CD4-positive, CD25-positive, alpha-beta regulatory T cell (primary cell): ENCODE measurements at regions not wholly inside any gene's neighbourhood (a gene's known extent, or its start where the extent isn't known, plus 50 kb on each side); places are given as distances from the start of the nearest gene placed in this dataset.
A peak's percentile ranks its signal among the peaks of the same experiment; 100 is the strongest.

Experiments used
- ATAC-seq, 2 donors: fragments of 150-1000 bp; cut with Tn5 transposase; one replicate each; pipeline ENCODE4 v1.10.0; 2021; ENCODE audit warnings: low read depth in 2 of 2, moderate number of reproducible peaks in 2 of 2, moderate library complexity in 1 of 2
- DNase-seq, 3 donors: peaks; one replicate each; pipeline versions ENCODE4 v3.0.0 to v3.0.0-alpha.2; 2012 to 2022; ENCODE audit warnings: mixed read lengths in 1 of 3
- H3K27ac ChIP-seq: one replicate; pipeline ENCODE4 v1.7.0; 2013; ENCODE audit warnings: mild to moderate bottlenecking, low read length; ENCODE audit not compliant: insufficient read depth, poor library complexity, severe bottlenecking
- H3K27me3 ChIP-seq: one replicate; pipeline ENCODE4 v1.7.0; 2013; ENCODE audit warnings: low read length; ENCODE audit not compliant: control insufficient read depth, insufficient read depth
- H3K36me3 ChIP-seq: one replicate; pipeline ENCODE4 v1.7.0; 2013; ENCODE audit warnings: mild to moderate bottlenecking, low read length, moderate library complexity; ENCODE audit not compliant: control insufficient read depth, insufficient read depth
- H3K4me1 ChIP-seq: 2 replicates; pipeline ENCODE4 v1.7.0; 2013; ENCODE audit warnings: mild to moderate bottlenecking, low read length; ENCODE audit not compliant: insufficient read depth, control insufficient read depth, poor library complexity, severe bottlenecking
- H3K4me3 ChIP-seq: one replicate; pipeline ENCODE4 v1.7.0; 2013; ENCODE audit warnings: low read depth, mild to moderate bottlenecking, low read length, moderate library complexity
- H3K9me3 ChIP-seq, 2 experiments: 1 replicate in 1 of 2; 2 replicates in 1 of 2; pipeline ENCODE4 v1.7.0; 2013; ENCODE audit warnings: low read length in 2 of 2, mild to moderate bottlenecking in 1 of 2, moderate library complexity in 1 of 2; ENCODE audit not compliant: control insufficient read depth in 2 of 2
- H3K27ac Mint-ChIP-seq, 3 donors: one replicate each; pipeline ENCODE4 v1.8.0; 2020 to 2022; ENCODE audit warnings: mild to moderate bottlenecking in 3 of 3, mixed read lengths in 3 of 3, moderate library complexity in 2 of 3
- H3K27me3 Mint-ChIP-seq: one replicate; pipeline ENCODE4 v1.8.0; 2022; ENCODE audit warnings: mild to moderate bottlenecking, mixed read lengths
- H3K36me3 Mint-ChIP-seq: one replicate; pipeline ENCODE4 v1.8.0; 2020; ENCODE audit warnings: mixed read lengths
- H3K4me1 Mint-ChIP-seq, 4 donors: one replicate each; pipeline ENCODE4 v1.8.0; 2020 to 2022; ENCODE audit warnings: mixed read lengths in 4 of 4, mild to moderate bottlenecking in 1 of 4
- H3K4me3 Mint-ChIP-seq, 4 donors: one replicate each; pipeline ENCODE4 v1.8.0; 2020 to 2022; ENCODE audit warnings: mild to moderate bottlenecking in 4 of 4, mixed read lengths in 4 of 4, moderate library complexity in 3 of 4
- H3K9me3 Mint-ChIP-seq, 7 donors: one replicate each; pipeline ENCODE4 v1.8.0; 2020 to 2022; ENCODE audit warnings: mixed read lengths in 7 of 7, mild to moderate bottlenecking in 3 of 7, moderate library complexity in 2 of 7

DNA sequence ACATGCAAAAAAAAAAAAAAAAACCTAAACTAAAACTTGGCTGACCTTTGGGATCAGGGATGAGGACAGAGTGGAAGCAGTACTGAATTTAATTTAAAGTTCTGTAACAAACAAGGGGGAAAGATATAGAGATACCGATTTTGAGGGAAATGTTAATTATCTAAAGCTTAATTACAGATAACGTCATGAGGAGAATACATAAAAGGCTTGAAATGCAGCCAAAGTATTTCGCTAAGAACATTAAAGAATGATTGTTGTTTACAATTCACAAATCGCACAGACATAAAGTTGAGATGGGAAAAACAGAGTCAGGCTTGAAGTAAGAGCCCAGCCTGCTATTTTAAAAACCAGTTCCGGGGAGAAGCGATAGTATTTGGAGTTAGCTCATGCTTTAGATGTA lies 208.0 kb upstream of the SASH1 start:
- no peaks in the 10 kb centered on the region for H3K4me1 Mint-ChIP-seq
- no peak for ATAC-seq
- H3K27me3 ChIP-seq = no peaks in the 10 kb centered on the region
- H3K36me3 Mint-ChIP-seq = no peaks in the 10 kb centered on the region
- H3K4me3 Mint-ChIP-seq = no peak overlapping the region
- no peaks in the 10 kb centered on the region for H3K4me1 ChIP-seq
- H3K9me3 Mint-ChIP-seq = peaks cover 0 to 10% (median 0%) of the 10 kb centered on the region in 7 donors
- no peak overlapping the region for H3K27ac ChIP-seq
- H3K36me3 ChIP-seq = no peaks in the 10 kb centered on the region
- no peaks in the 10 kb centered on the region for H3K9me3 ChIP-seq
- no peak overlapping the region for H3K27ac Mint-ChIP-seq
- DNase-seq = no peak
- H3K4me3 ChIP-seq = no peak overlapping the region
- peaks cover 20% of the 10 kb centered on the region for H3K27me3 Mint-ChIP-seq

DNA sequence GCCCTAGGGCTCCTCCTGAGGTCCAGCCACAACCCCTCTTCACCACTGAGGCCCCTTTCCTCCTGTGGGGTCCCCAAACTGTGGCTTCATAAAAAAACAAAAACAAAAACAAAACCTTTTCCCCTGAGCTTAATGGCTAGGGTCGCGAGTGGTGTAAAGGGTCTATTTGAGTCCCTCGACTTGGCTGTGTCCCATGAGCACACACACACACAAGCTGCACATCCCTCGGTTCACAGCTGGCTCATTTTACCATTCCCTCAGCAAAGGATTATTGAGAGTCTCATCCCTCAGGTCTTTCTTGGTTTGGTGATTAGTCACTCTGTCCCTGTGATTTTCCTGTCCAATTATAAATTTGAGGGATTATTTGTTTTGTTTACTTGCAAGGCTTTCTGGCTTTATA lies 206.1 kb upstream of the SASH1 start:
- no peaks in the 10 kb centered on the region for H3K27me3 ChIP-seq
- Mint-ChIP-seq H3K27ac (no peak overlapping the region), H3K4me3 (no peak overlapping the region), H3K36me3 (no peaks in the 10 kb centered on the region), H3K9me3 (peaks cover 0 to 10% (median 3%) of the 10 kb centered on the region in 7 donors), H3K27me3 (peaks cover 14% of the 10 kb centered on the region), H3K4me1 (no peaks in the 10 kb centered on the region)
- no peak overlapping the region for H3K27ac ChIP-seq
- no peaks in the 10 kb centered on the region for H3K36me3 ChIP-seq
- H3K4me3 ChIP-seq = no peak overlapping the region
- no peaks in the 10 kb centered on the region for H3K9me3 ChIP-seq
- ATAC-seq (no peak), DNase-seq (no peak)
- H3K4me1 ChIP-seq = no peaks in the 10 kb centered on the region

DNA sequence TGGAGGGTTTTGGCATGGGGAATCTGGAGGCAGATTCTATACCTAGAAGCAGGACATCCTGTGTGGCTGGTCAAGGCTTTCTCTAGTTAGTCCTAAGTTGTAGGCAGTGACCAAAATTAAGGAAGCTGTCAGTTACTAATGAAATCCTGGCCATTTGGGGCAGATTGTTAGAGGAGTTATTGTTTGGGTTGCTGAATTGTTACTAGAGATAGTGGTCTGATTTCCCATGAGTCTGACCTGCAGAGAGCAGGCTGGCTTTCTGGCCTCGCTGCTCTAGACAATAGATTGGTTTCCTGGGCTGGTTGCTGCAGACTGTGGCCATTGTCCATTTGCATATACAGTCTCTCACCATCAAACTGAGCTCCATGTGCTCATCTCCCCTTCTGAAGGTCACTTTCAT lies 205.0 kb upstream of the SASH1 start:
- Mint-ChIP-seq H3K27me3 (peaks cover 14% of the 10 kb centered on the region), H3K9me3 (peaks cover 0 to 10% (median 3%) of the 10 kb centered on the region in 7 donors), H3K36me3 (no peaks in the 10 kb centered on the region), H3K27ac (peak overlapping the region in 1 of 3 donors; percentile 9), H3K4me1 (no peaks in the 10 kb centered on the region), H3K4me3 (no peak overlapping the region)
- H3K27me3 ChIP-seq = no peaks in the 10 kb centered on the region
- ATAC-seq = no peak
- no peaks in the 10 kb centered on the region for H3K4me1 ChIP-seq
- no peak overlapping the region for H3K27ac ChIP-seq
- no peaks in the 10 kb centered on the region for H3K9me3 ChIP-seq
- no peak overlapping the region for H3K4me3 ChIP-seq
- DNase-seq = no peak
- no peaks in the 10 kb centered on the region for H3K36me3 ChIP-seq

DNA sequence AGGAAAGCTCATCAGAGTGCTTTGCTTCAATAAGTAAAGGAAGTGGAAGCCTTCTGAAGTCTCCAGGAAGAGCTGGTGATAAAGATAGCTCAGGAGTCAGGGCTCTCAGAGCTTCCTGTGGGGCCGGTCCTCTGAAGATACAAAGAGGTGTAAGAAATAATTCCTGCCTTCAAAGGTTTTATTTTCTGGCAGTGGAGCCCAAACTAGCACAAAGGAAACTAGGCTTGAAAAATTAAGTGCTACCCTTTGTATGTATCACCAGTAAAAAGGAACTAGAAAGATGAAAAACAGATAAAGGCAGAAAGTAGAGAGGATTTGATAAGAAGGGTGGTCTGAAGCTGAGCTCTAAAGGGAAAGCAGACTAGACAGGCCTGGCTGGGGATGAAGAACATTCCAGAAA lies 204.1 kb upstream of the SASH1 start:
- no peaks in the 10 kb centered on the region for H3K27me3 ChIP-seq
- H3K27me3 Mint-ChIP-seq = peaks cover 18% of the 10 kb centered on the region
- no peak overlapping the region for H3K4me3 Mint-ChIP-seq
- no peaks in the 10 kb centered on the region for H3K36me3 Mint-ChIP-seq
- H3K9me3 ChIP-seq = no peaks in the 10 kb centered on the region
- DNase-seq (no peak), ATAC-seq (no peak)
- peaks cover 0 to 10% (median 3%) of the 10 kb centered on the region in 7 donors for H3K9me3 Mint-ChIP-seq
- no peaks in the 10 kb centered on the region for H3K4me1 ChIP-seq
- H3K4me3 ChIP-seq = no peak overlapping the region
- no peak overlapping the region for H3K27ac ChIP-seq
- no peaks in the 10 kb centered on the region for H3K4me1 Mint-ChIP-seq
- H3K27ac Mint-ChIP-seq = no peak overlapping the region
- no peaks in the 10 kb centered on the region for H3K36me3 ChIP-seq

DNA sequence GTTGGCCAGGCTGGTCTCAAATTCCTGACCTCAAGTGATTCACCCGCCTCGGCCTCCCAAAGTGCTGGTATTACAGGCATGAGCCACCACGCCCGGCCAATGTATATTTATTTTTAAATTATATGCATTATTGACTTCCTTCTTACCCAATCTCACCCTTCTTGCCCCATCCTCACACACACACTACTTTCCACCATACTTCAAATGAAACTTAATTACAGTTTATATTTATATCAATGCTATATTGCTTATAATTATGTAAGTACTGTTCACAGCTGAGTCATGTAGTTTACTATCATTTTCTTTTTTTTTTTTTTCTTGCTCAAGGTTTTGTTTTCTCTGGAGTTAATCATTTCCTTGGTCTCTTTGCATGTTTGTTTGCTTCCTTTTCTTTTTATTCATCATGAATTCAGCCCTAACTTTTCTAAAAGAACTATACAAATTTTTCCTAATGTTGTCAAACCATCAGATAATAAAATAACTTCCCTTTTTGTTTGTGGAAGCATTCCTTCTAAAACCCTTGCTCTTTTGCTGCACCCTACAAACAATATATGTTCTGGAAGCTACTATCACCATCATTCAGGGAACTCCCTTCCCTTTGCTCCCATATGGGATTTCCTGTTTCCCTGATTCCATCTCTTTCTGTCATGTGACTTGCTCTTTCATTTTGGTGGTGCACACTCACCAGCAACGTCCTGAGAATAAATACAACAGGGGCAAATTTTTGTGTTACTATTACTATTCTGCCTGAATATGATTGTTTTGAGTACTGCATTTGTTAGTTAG lies 201.7 kb upstream of the SASH1 start:
- Histone ChIP-seq H3K36me3 (no peaks in the 10 kb centered on the region), H3K4me3 (no peak overlapping the region), H3K9me3 (no peaks in the 10 kb centered on the region), H3K27me3 (no peaks in the 10 kb centered on the region), H3K4me1 (no peaks in the 10 kb centered on the region), H3K27ac (no peak overlapping the region)
- Mint-ChIP-seq H3K27ac (no peak overlapping the region), H3K36me3 (no peaks in the 10 kb centered on the region), H3K9me3 (peaks cover 0 to 9% (median 3%) of the 10 kb centered on the region in 7 donors), H3K4me3 (no peak overlapping the region), H3K4me1 (peaks cover 0 to 2% (median under 1%) of the 10 kb centered on the region in 4 donors), H3K27me3 (peaks cover 13% of the 10 kb centered on the region)
- no peak for ATAC-seq
- no peak for DNase-seq

DNA sequence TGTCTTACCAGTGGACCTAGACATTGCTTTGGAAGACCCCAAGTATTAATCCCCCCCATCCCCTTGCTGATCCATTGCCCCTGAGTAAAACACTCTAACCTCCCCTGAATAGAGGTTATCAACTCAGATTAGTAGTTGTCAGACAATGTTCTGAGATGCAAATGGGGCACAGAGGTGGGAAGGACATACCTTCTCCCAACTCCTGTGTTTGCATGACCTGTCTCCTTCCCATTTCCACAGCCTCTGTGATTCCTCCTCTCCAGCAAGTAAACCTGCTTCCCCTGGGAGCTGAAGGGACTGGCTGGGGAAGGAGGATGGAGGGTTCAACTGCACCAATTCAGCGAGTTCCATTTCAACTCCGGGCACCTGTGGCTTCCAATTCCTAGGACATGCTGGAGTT lies 199.8 kb upstream of the SASH1 start:
- peaks cover 0 to 6% (median 0%) of the 10 kb centered on the region in 7 donors for H3K9me3 Mint-ChIP-seq
- peaks cover 13% of the 10 kb centered on the region for H3K27me3 Mint-ChIP-seq
- H3K4me1 ChIP-seq = peaks cover 8% of the 10 kb centered on the region
- no peak overlapping the region for H3K4me3 ChIP-seq
- DNase-seq = no peak
- H3K9me3 ChIP-seq = no peaks in the 10 kb centered on the region
- ATAC-seq = no peak
- no peak overlapping the region for H3K27ac Mint-ChIP-seq
- H3K27ac ChIP-seq = no peak overlapping the region
- no peaks in the 10 kb centered on the region for H3K36me3 ChIP-seq
- H3K36me3 Mint-ChIP-seq = no peaks in the 10 kb centered on the region
- H3K4me1 Mint-ChIP-seq = peaks cover 0 to 9% (median 6%) of the 10 kb centered on the region in 4 donors
- H3K4me3 Mint-ChIP-seq = no peak overlapping the region
- no peaks in the 10 kb centered on the region for H3K27me3 ChIP-seq

DNA sequence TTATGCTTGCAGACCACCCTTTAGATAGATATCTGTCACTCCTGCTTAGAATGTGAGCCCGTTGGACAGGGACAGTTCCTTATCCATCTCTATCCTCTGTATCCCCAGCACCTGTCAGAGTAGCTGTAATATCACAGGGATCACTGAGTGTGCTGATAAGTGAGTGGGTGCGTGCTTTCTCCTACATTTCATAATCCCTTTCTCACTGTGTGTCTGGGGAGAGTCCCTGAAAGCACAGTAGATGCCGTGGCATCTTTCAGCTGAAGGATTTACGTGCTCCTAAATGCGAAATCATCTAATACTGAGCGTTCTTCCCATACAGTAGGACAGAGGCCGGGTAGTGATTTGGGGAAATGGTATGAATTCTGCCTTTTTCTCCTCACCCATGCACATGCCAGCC lies 198.9 kb upstream of the SASH1 start:
- ATAC-seq = no peak
- Mint-ChIP-seq H3K9me3 (peaks cover 0 to 6% (median 0%) of the 10 kb centered on the region in 7 donors), H3K4me1 (peaks cover 0 to 9% (median 6%) of the 10 kb centered on the region in 4 donors)

DNA sequence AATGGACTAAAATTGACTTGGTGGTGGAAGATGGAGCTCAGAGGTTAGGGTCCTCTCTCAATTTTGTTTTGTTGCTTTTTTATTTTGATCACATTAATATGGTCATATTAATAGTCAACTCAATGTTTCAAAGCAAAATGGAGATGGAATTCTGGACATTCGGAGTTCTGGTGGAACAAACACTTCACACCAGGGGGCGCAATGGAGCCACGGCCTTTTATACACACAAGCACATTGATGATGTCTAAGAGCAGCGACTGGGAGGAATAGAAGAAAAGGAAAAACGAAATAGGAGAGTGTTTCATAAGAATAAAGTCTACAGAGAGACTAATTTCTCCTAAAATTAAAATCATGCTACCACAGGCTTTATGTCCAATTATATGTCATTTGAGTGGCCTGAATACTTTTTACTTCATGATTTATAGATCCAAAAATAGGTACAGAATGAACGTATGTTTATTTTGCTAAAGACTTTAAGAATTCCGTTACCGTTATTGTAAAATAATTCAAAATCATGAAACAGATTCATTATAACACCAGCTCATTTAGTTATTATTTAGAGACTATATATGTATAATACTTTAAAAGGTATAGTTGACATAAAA lies 197.6 kb upstream of the SASH1 start:
- ATAC-seq = no peak
- peaks cover 0 to 6% (median 0%) of the 10 kb centered on the region in 7 donors for H3K9me3 Mint-ChIP-seq

More for the DNA sequence above, 198.9 kb upstream of the SASH1 start:
- Histone ChIP-seq H3K27ac (no peak overlapping the region), H3K9me3 (no peaks in the 10 kb centered on the region), H3K36me3 (no peaks in the 10 kb centered on the region), H3K4me3 (no peak overlapping the region), H3K4me1 (peaks cover 8% of the 10 kb centered on the region), H3K27me3 (no peaks in the 10 kb centered on the region)
- peaks cover 7% of the 10 kb centered on the region for H3K27me3 Mint-ChIP-seq
- no peak overlapping the region for H3K4me3 Mint-ChIP-seq
- no peak for DNase-seq
- no peak overlapping the region for H3K27ac Mint-ChIP-seq
- H3K36me3 Mint-ChIP-seq = no peaks in the 10 kb centered on the region

More for the DNA sequence above, 197.6 kb upstream of the SASH1 start:
- H3K4me1 ChIP-seq = peaks cover 8% of the 10 kb centered on the region
- Mint-ChIP-seq H3K4me3 (no peak overlapping the region), H3K27me3 (peaks cover 7% of the 10 kb centered on the region), H3K36me3 (no peaks in the 10 kb centered on the region), H3K27ac (no peak overlapping the region), H3K4me1 (peaks cover 0 to 9% (median 6%) of the 10 kb centered on the region in 4 donors)
- no peaks in the 10 kb centered on the region for H3K36me3 ChIP-seq
- H3K9me3 ChIP-seq = no peaks in the 10 kb centered on the region
- H3K4me3 ChIP-seq = no peak overlapping the region
- DNase-seq = peak; percentile 2 to 51 (median 3)
- H3K27ac ChIP-seq = no peak overlapping the region
- no peaks in the 10 kb centered on the region for H3K27me3 ChIP-seq
